ENCODE measurements at regions not wholly inside any gene's neighbourhood (a gene's known extent, or its start where the extent isn't known, plus 50 kb on each side); places are given as distances from the start of the nearest gene placed in this dataset.
"Not testable (repeated sequence)": the region's sequence is repeated elsewhere in the genome, so short reads cannot be mapped to it uniquely, and the experiment has no call there.

GRCh38 chr4:183012879-183013729, 86.0 kb upstream of the WWC2 start:
- POLR2A ChIA-PET = no interaction called here
- Histone ChIP-seq H3K4me3 (ENCODE audit: low read length) (no peak overlapping the region), H3K36me3 (ENCODE audit: insufficient read depth, low read length) (no peaks in the 10 kb centered on the region), H3K4me1 (ENCODE audit: insufficient read depth, low read length) (no peaks in the 10 kb centered on the region), H3K27ac (ENCODE audit: low read depth in 1 of 2, low read length in 2 of 2) (no peak overlapping the region), H3K27me3 (ENCODE audit: control insufficient read depth in 1 of 2, insufficient read depth in 2 of 2, low read length in 2 of 2) (no peaks in the 10 kb centered on the region), H3K9me3 (ENCODE audit: control insufficient read depth in 1 of 2, insufficient read depth in 1 of 2, low read length in 2 of 2) (peaks cover 0 to 6% of the 10 kb centered on the region in 2 experiments)
- Mint-ChIP-seq H3K36me3 (ENCODE audit: low read depth) (no peaks in the 10 kb centered on the region), H3K27me3 (peaks cover 54% of the 10 kb centered on the region), H3K27ac (no peak overlapping the region), H3K9me3 (no peaks in the 10 kb centered on the region), H3K4me1 (ENCODE audit: low read depth) (no peaks in the 10 kb centered on the region), H3K4me3 (no peak overlapping the region)
- ATAC-seq (ENCODE audit: poor library complexity) (no peak), DNase-seq (no peak)
- CTCF ChIA-PET = no interaction called here
- TF ChIP-seq, protein P1, sequence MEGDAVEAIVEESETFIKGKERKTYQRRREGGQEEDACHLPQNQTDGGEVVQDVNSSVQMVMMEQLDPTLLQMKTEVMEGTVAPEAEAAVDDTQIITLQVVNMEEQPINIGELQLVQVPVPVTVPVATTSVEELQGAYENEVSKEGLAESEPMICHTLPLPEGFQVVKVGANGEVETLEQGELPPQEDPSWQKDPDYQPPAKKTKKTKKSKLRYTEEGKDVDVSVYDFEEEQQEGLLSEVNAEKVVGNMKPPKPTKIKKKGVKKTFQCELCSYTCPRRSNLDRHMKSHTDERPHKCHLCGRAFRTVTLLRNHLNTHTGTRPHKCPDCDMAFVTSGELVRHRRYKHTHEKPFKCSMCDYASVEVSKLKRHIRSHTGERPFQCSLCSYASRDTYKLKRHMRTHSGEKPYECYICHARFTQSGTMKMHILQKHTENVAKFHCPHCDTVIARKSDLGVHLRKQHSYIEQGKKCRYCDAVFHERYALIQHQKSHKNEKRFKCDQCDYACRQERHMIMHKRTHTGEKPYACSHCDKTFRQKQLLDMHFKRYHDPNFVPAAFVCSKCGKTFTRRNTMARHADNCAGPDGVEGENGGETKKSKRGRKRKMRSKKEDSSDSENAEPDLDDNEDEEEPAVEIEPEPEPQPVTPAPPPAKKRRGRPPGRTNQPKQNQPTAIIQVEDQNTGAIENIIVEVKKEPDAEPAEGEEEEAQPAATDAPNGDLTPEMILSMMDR (IDR thresholded peaks at IDR 0.05) = no peak
- intact Hi-C loops (cut with DNase I, micrococcal nuclease) = no loop called here

DNA sequence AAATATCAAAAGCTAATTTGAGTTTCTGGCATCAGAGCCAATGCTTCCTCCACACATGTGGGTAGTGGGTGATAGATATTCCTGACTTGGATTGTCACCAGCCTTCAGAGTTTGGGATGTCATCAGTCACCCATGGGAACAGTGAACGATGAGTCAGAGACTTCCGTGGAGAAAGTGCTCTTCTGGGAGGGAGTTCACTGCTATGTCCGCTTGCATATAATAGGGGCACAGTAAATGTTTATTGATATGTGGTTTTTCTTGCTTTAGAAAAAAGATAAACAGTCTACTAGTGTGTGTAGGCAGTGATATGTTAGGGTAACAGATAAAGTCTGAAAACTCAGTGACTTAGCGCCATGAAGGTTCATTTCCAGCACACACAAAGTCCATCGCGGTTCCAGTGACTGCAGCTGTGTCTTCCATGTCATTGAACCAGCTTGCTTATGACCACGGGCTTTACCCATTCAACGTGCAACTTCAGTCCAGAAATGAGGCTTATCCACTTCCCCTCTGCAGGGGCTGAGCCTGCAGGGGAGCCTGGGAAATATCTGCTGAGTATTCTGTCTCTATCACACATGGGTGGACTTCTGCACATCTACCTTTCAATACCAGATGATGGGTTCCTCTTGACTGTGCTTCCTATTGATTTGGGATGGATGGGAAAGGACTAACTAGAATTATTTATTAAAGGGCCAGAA, 87.7 kb upstream of the WWC2 start:
- TF ChIP-seq, protein P1 (IDR thresholded peaks at IDR 0.05) = no peak
- Mint-ChIP-seq H3K4me1 (ENCODE audit: low read depth) (no peaks in the 10 kb centered on the region), H3K9me3 (no peaks in the 10 kb centered on the region), H3K27me3 (peaks cover 63% of the 10 kb centered on the region), H3K36me3 (ENCODE audit: low read depth) (no peaks in the 10 kb centered on the region), H3K27ac (no peak overlapping the region), H3K4me3 (no peak overlapping the region)
- ChIA-PET POLR2A (no interaction called here), CTCF (no interaction called here)
- peaks cover 0 to 6% of the 10 kb centered on the region in 2 experiments for H3K9me3 ChIP-seq (ENCODE audit: control insufficient read depth in 1 of 2, insufficient read depth in 1 of 2, low read length in 2 of 2)
- no peak overlapping the region for H3K27ac ChIP-seq (ENCODE audit: low read depth in 1 of 2, low read length in 2 of 2)
- no peaks in the 10 kb centered on the region for H3K27me3 ChIP-seq (ENCODE audit: control insufficient read depth in 1 of 2, insufficient read depth in 2 of 2, low read length in 2 of 2)
- no peak overlapping the region for H3K4me3 ChIP-seq (ENCODE audit: low read length)
- no peaks in the 10 kb centered on the region for H3K4me1 ChIP-seq (ENCODE audit: insufficient read depth, low read length)
- DNase-seq = no peak
- no peaks in the 10 kb centered on the region for H3K36me3 ChIP-seq (ENCODE audit: insufficient read depth, low read length)
- intact Hi-C loops (cut with DNase I, micrococcal nuclease) = no loop called here
- ATAC-seq (ENCODE audit: poor library complexity) = no peak

- no peaks in the 10 kb centered on the region for H3K36me3 ChIP-seq (ENCODE audit: insufficient read depth, low read length)
- ChIA-PET CTCF (no interaction called here), POLR2A (no interaction called here)
- no peaks in the 10 kb centered on the region for H3K4me1 Mint-ChIP-seq (ENCODE audit: low read depth)
- H3K27me3 ChIP-seq (ENCODE audit: control insufficient read depth in 1 of 2, insufficient read depth in 2 of 2, low read length in 2 of 2) = no peaks in the 10 kb centered on the region
- H3K9me3 Mint-ChIP-seq = peaks cover 4% of the 10 kb centered on the region
- no peak overlapping the region for H3K4me3 ChIP-seq (ENCODE audit: low read length)
- H3K4me1 ChIP-seq (ENCODE audit: insufficient read depth, low read length) = no peaks in the 10 kb centered on the region
- no peak overlapping the region for H3K27ac ChIP-seq (ENCODE audit: low read depth in 1 of 2, low read length in 2 of 2)
- no peak for ATAC-seq (ENCODE audit: poor library complexity)
- intact Hi-C loops (cut with DNase I, micrococcal nuclease) = no loop called here
- H3K27ac Mint-ChIP-seq = no peak overlapping the region
- H3K36me3 Mint-ChIP-seq (ENCODE audit: low read depth) = no peaks in the 10 kb centered on the region
- H3K27me3 Mint-ChIP-seq = peaks cover 71% of the 10 kb centered on the region
- TF ChIP-seq, protein P1 (IDR thresholded peaks at IDR 0.05) = no peak
- no peak overlapping the region for H3K4me3 Mint-ChIP-seq
- no peak for DNase-seq
- H3K9me3 ChIP-seq (ENCODE audit: control insufficient read depth in 1 of 2, insufficient read depth in 1 of 2, low read length in 2 of 2) = peaks cover 0 to 1% of the 10 kb centered on the region in 2 experiments
Observed at GRCh38 chr4:183008492-183008891, 90.6 kb upstream of the WWC2 start.

DNA sequence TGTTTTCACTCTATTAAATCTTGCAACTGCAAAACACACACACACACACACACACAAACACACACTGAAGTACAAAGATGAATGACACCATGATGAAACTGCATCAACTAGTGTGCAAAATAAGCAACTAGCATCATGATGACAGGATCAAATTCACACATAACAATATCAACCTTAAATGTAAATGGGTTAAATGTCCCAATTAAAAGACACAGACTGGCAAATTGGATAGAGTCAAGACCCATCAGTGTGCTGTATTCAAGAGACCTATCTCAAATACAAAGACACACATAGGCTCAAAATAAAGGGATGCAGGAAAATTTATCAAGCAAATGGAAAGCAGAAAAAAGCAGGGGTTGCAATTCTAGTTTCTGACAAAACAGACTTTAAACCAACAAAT, 87.2 kb upstream of the DCTD start:
- H3K9me3 Mint-ChIP-seq; H3K27ac Mint-ChIP-seq; H3K9me3 ChIP-seq (ENCODE audit: control insufficient read depth in 1 of 2, insufficient read depth in 1 of 2, low read length in 2 of 2); H3K36me3 ChIP-seq (ENCODE audit: insufficient read depth, low read length); POLR2A ChIA-PET; H3K4me3 ChIP-seq (ENCODE audit: low read length); H3K27ac ChIP-seq (ENCODE audit: low read depth in 1 of 2, low read length in 2 of 2); H3K27me3 ChIP-seq (ENCODE audit: control insufficient read depth in 1 of 2, insufficient read depth in 2 of 2, low read length in 2 of 2); ATAC-seq (ENCODE audit: poor library complexity); H3K4me1 ChIP-seq (ENCODE audit: insufficient read depth, low read length); H3K36me3 Mint-ChIP-seq (ENCODE audit: low read depth); DNase-seq; H3K4me1 Mint-ChIP-seq (ENCODE audit: low read depth); CTCF ChIA-PET; intact Hi-C loops (cut with DNase I, micrococcal nuclease); H3K4me3 Mint-ChIP-seq: not testable (repeated sequence)
- H3K27me3 Mint-ChIP-seq = peaks cover 59% of the 10 kb centered on the region
